ENCODE measurements at regions not wholly inside any gene's neighbourhood (a gene's known extent, or its start where the extent isn't known, plus 50 kb on each side); places are given as distances from the start of the nearest gene placed in this dataset.
"Not testable (repeated sequence)": the region's sequence is repeated elsewhere in the genome, so short reads cannot be mapped to it uniquely, and the experiment has no call there.

DNA sequence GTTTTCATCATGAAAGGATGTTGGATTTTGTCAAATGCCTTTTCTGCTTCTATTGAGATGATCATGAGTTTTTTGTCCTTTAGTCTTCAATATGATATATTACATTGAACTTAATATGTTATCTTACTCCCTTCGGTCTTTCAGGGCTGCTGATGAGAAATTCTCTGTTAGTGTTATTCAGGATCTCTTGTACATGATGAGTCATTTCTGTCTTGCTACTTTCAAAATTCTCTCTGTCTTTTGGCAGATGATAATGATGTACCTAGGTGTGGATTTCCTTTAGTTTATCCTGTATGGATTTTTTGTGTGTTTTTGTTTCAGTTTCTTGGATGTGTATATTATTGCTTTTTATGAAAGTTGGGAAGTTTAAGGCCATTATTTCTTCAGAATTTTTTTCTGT is 320.9 kb upstream of the NPSR1 start:
- DNase-seq = no peak

DNA sequence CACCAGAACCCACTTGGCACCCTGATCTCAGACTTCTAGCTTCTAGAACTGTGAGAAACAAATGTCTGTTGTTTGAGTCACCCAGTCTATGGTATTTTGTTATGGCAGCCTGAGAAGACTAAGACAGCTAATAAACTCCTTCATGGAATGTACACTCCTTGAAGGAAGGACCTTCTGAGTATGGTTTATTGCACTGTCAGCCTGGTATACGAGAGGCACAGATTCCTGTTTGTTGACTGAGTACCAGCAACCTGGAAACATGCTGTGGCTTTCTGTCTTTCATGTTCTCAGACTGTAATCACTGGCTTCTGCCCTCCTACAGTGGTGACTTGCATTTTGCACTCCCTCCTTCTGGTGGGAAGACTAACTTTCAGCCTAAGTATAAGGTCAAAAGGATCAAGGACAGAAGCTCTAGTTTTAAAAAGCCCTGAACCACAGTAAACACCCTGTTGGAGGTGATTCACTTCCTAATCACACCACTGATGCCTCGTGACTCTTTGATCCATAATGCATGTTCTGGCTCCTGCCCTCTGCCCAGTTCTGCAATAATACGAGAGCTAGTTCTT is 319.0 kb upstream of the NPSR1 start:
- DNase-seq = no peak

GRCh38 chr7:34341326-34341725 is 316.7 kb upstream of the NPSR1 start:
- no peak for DNase-seq

DNA sequence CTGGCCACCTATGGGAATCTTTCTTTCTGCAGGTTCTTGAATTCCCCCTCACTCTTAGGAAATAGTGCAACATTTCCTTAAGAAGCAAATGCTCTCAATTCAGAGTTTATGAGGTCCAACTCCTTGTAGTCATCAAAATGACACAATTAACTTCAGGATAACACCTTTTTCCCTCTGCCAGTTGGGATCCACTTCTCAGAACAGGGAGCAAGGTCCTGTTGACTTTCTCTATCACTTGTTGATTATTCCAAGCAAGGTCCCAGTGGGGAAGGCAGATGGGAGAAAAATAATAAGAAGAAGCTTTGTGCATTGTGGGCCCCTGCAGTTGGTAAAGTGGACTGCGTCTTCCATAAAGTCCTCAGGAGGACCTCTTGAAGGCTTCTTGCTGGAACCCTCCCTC is 315.6 kb upstream of the NPSR1 start:
- DNase-seq = no peak

DNA sequence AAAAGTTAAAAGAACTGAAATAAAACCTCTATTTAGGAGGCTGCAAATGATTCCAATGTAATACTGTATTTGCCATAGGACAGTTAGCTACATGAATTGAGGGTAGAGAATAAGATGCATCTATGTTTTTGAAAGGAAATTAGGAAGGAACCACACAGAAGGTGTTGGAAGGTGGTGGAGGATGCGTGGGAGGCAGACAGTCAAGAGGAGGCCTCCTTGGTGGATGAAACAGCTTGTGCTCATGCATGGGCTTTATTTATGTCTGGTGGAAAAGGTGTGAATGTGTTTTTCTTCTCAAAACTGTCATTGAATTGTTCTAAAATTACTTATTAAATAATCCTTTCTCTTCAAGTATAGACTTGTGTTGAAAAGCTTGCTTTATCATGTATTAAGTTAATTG is 314.4 kb upstream of the NPSR1 start:
- no peak for DNase-seq

DNA sequence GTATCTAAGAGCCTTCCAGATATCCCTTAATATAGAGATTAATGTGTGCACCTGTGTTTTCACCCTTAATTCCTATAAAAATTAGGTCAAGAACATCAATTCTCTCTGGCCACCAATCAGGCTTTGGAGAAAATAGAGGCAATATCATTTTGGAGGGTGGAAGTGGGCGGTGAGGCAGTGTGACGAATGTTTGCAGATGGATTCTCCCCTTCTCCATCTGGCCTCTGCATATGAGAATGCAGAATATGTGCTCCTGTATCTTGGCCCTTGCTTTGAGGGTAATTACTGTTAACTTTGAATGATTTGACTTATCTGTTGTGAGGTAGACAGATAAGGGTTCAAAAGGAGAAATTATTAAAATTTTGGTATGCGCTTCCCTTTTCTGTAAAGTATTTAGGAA is 304.0 kb upstream of the NPSR1 start:
- DNase-seq = no peak

GRCh38 chr7:34354899-34355298 is 303.1 kb upstream of the NPSR1 start:
- no peak for DNase-seq

- DNase-seq = no peak
These were observed 300.9 kb upstream of the NPSR1 start for GRCh38 chr7:34357068-34357467.

GRCh38 chr7:34357946-34358345 is 300.1 kb upstream of the NPSR1 start:
- DNase-seq = no peak

DNA sequence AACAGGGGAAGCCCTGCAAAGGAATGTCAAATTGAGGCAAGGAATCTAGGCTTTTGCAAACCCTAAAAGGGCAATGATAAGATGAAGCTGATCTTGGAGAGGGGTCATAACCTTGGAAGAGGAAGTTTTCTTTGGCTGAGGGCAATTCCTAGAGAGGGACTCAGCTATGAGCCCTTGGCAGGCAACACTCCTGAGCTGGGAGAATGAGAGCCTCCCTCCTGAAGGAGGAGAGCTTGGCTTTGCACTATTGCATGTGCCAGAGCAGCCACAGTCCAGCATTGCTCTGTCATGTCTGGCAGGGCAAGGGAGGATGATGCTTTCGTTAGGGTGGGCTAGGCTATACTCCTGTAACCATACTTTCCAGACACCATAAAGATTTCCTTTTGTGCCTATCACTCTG is 299.4 kb upstream of the NPSR1 start:
- not testable (repeated sequence) for DNase-seq

DNA sequence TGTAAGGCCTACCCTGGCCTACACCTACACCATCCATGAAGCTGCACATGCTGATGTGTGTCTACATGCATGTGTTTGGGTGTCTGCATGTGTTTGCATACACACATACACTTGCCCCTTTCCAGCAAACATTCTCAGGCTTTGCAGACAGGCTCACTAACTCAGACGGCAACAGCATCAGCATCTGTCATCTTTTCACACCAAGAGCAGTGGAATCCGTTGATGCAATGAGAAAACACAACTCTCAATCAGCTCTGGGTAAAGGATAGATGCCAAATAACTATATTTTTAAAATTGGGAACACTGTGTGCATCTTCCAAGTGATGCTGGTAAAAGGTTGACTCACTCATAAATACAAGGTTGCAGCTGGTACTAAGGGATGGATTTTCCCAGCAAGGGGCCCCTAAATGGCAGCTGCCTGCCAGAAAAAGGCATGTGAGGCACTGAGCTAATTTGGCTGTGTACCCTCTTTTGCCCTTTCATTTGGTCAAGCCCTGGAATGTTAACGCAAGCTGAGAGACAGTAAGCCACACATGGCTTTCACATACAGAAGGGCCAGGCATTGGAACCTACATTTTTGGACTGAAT is 296.3 kb upstream of the NPSR1 start:
- DNase-seq = no peak

DNA sequence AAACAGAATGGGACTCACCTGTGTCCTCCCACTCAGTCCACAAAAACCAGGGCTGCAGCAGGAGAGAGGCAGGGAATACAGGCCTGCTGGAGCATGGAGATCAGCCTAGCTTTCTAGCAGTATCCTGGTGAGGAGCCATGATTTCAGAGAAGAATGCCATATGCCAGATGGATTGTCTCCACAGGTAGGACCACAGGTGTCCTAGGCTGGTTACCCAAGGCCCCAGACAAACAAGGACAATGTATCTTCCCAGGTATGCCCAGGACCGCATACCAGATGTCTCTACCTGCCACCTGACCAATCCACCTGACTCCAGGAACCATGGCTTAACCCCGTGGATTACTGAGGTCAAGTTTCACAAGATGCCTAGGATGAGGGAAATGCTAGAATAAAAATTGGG is 295.4 kb upstream of the NPSR1 start:
- DNase-seq = no peak

- no peak for DNase-seq
These were observed 293.9 kb upstream of the NPSR1 start for GRCh38 chr7:34364130-34364529.

DNA sequence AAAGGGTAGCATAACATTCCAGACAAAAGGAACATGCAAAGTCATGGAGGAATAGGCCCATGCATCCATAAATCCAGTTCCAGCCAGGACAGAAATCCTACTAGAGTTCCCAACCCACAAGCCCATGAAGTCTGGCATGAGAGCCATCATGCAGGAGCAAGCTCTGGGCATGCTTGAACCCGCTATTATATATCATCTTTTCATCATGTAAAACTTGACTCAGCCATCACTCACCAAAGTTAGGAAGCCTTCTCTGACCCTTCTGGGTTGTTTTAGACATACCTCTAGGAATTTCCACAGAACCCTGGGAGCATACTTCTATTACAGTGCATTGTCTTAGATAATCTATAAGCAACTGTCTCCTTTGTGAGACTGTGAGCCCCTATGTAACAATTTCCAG is 293.0 kb upstream of the NPSR1 start:
- no peak for DNase-seq

DNA sequence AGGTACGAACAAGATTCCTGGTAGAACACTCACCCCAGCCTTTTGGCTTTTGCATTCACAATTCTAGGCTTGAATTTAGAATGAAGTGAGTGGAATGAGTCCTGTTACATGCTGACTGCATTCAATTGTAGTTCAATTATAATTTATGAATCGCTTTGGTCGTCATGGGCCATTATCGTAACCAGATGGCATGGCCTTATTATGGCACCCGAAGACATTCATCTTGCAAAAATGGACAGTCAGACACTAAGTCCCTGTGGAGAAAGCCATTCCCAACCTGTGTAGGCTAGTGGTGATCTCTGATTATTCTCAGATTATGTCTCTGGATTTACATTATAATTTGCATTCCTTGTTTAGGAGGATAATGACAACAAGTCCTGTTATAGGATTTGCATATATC is 292.4 kb upstream of the NPSR1 start:
- no peak for DNase-seq

DNA sequence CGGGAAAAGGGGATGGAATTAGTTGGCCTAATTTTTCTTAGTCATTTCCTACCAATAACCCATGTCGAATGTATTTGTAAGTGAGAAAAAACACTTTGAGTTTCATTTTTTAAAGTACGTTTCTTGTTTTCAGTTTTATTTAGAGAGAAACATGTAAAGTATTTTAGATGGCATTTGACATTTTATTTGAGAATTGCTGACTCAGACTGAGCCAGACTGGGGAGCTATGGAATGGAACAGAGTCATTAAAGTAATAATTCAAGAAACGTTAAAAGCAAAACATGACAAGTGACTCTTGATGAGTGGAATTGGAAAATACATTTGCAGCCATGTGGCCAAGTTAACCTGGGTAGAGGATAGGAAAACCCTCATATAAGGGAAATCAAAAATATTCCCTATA is 286.1 kb upstream of the NPSR1 start:
- no peak for DNase-seq

DNA sequence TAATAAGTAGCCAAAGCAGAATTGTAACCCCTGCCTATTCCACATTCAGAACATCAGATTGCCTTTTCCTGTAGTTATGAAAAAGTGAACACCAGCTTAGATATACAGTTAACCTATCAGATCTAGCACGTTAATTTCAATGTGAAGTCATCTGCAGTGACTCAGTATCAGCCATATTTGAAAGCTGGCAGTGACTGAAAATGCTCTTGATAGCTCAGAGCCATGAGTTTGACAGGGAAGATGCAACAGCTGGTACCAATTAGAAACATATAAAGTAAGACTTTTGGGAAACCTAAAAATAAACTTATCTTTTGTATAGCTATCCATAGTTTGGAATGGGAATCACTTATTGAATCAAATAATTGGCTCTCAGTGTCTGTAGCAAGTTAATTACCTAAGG is 284.1 kb upstream of the NPSR1 start:
- DNase-seq = no peak

- no peak for DNase-seq
These were observed 275.7 kb upstream of the NPSR1 start for GRCh38 chr7:34382166-34382893.

DNA sequence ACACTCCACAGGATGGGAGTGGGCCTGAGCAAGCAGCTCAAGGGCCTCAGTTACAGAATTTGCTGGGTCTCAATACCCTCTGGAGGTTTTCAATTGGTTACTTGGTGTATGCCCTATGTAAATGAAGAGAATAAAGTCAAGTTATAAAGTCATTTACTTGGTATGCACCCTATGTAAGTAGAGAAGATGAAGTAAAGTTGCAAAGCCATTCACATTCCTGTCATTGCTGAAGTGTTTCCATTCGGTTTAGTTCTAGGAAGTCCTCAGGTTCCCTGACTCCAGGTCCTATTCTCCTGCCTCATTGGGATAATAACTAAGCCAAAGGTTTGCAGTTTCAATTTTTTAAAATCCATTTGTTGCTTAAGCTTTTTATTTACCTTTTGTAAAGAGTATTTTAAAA is 272.6 kb upstream of the NPSR1 start:
- DNase-seq = no peak

- no peak for DNase-seq
These were observed 268.5 kb upstream of the NPSR1 start for GRCh38 chr7:34389332-34390078.

DNA sequence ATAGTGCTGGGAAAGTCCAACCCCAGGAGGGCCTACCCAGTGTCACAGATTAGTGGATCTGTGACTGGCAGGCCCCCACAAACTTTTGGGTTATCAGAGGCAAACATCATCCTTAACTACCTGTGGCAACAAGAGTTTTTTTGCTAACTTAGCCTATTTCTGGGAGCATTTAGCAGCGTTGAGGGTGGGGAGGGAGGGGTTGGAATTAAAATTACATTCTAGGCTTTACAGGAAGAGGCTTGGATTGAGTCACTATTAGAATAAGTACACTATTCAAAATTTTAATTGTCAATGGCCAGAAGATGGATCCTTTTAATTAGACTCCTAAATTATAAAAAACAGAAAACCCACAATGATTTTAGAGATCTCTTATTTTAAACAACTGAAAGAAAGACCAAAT is 267.9 kb upstream of the NPSR1 start:
- no peak for DNase-seq

DNA sequence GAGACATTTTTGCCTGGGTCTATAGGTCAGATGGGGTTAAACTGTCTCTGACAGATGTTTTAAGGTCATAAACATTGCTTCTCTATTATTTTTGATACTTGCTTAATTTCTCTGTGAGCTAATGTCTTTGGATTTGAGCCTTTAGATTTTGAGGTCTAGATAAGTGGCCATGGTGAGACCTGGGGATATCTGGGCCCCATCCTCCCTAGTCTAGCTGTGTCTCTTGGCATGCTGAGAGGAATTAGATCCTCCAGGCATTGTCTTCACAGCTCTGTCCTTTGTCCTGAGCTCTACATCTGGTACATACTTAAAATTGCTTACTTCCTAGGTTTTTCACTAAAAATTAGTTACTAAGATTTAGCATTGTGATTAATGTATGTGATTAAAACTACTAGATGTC is 265.0 kb upstream of the NPSR1 start:
- DNase-seq = no peak

DNA sequence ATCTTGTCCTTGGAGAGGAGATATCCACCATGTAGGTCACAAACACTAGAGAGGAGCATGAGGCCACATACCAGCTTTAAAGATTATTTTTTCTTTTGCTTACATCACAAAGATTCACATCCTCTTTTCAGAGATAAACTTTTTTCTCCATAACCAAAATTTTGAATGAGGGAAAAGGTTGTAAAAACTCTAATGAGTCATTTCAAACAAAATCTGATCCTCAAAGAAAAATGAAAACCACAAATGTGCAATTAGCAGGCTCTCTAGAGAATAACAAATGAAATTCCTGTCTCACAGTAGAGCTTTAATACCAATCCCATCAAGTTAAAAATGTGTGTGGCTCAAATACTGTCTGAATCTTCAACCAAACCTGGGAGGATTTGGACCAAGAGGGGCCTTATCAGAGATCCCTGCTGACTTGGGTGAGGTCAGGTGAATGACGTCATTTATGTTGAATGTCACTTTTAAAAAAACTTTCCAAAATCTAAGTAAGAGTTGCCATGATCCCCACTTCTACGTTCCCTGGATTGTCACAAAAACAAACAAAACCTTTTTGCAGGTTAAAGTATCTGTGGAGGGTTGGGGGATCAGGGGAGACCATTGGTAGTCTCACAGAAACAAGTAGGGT is 261.5 kb upstream of the NPSR1 start:
- DNase-seq = no peak

DNA sequence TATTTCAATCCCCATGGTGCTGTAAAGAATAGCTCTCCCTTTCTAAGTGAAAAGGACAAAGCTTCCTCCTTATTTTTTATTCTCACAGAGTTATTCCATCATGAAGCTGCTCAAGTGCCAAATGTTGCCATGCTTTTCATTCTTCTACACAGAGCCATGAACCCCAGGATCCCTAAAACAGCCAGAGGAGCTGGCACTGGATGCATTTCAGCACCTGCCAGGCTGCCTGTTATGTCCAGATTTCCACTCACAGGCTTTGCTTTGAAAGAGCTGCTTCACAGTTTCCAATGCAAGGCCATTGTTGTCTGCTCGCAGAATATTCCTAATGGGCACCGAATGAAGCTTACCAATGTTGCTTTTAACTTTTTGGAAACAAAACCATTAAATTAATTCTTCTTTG is 256.2 kb upstream of the NPSR1 start:
- DNase-seq = no peak

Measured in NCI-H524 treated with DMSO at 0.1 percent for 48 hours (cell line).